ENCODE measurements at regions not wholly inside any gene's neighbourhood (a gene's known extent, or its start where the extent isn't known, plus 50 kb on each side); places are given as distances from the start of the nearest gene placed in this dataset.

DNA sequence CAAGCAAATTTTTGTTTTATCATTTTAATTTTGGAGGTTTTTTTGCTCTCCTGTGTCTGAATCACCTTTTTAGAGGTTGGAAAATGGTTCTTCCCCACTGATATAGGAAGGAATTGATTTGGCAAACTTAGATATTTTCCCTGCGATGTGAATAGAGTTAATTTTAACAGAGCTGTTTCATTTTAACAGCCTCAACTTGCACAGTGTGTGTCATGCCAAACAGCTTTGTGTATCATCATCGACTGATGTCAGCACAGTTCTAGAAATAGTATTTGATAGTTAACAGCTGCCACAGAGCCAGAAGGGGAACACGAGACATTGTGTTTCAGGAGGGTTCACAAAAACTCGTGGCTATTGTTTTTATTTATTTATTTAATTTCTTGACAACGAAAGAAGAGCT is 243.1 kb upstream of the FOXN3 start:
- Histone ChIP-seq H3K4me3 (no peak overlapping the region), H3K9me1 (ENCODE audit: control insufficient read depth, insufficient read depth, low read length) (no peaks in the 10 kb centered on the region), H2AFZ (ENCODE audit: low read depth, low read length) (no peak overlapping the region), H3K9ac (ENCODE audit: insufficient read depth in 1 of 2, low read depth in 2 of 2, low read length in 2 of 2) (no peak overlapping the region), H3K27me3 (ENCODE audit: control insufficient read depth in 2 of 2, insufficient read depth in 2 of 2, low read length in 2 of 2) (no peaks in the 10 kb centered on the region), H3K79me2 (ENCODE audit: control insufficient read depth, insufficient read depth, low read length) (no peaks in the 10 kb centered on the region), H3K4me2 (ENCODE audit: insufficient read depth, low read length) (no peak overlapping the region), H3K36me3 (ENCODE audit: control insufficient read depth, insufficient read depth, low read length) (no peaks in the 10 kb centered on the region), H3K4me1 (replicated peaks in 1 of 2; ENCODE audit: control insufficient read depth in 2 of 2, insufficient read depth in 2 of 2, low read length in 2 of 2) (no peaks in the 10 kb centered on the region), H3K27ac (ENCODE audit: extremely low read depth, low read depth, low read length) (no peak overlapping the region), H3K9me3 (replicated peaks; ENCODE audit: control insufficient read depth, insufficient read depth, low read depth, low read length) (no peaks in the 10 kb centered on the region), H4K20me1 (replicated peaks; ENCODE audit: control insufficient read depth, insufficient read depth, low read length) (no peaks in the 10 kb centered on the region)
- POLR2A ChIA-PET, result interaction anchor here (0.7 kb wide), 1 partner anchor 43 kb away, joined by 3 read pairs; no protein-coding TSS in a partner anchor
- in situ Hi-C loops (cut with MboI), result no loop called here
- FAIRE-seq, result no peak
- 0% methylated on average over 5 of the region's 5 CpGs for WGBS (ENCODE audit: insufficient coverage, low coverage, missing lambda C conversion rate)
- intact Hi-C loops (cut with micrococcal nuclease), result no loop called here
- no TSS peak for BruUV-seq (replicated peaks)
- DNase-seq (ENCODE audit: extremely low read depth in 1 of 4, low spot score in 3 of 4), result no peak
- no peak for ATAC-seq
- CTCF ChIA-PET (ENCODE audit: low intra/inter-chr PET ratio), result no interaction called here
- TF ChIP-seq ZBTB26 (CRISPR knock-in tag; IDR thresholded peaks at IDR 0.05) (no peak), ZNF217 (CRISPR knock-in tag; IDR thresholded peaks at IDR 0.05) (no peak), ZNF143 (CRISPR knock-in tag; IDR thresholded peaks at IDR 0.05) (no peak), TFAP4 (CRISPR knock-in tag; IDR thresholded peaks at IDR 0.05; ENCODE audit: borderline replicate concordance) (no peak), RREB1 (CRISPR knock-in tag; IDR thresholded peaks at IDR 0.05) (no peak), HDAC6 (IDR thresholded peaks at IDR 0.05; ENCODE audit: low read depth, low read length) (no peak), TOE1 (IDR thresholded peaks at IDR 0.05; ENCODE audit: borderline replicate concordance) (no peak), TOE1 (CRISPR knock-in tag; IDR thresholded peaks at IDR 0.05; ENCODE audit: borderline replicate concordance, low read depth) (no peak), NFYB (IDR thresholded peaks at IDR 0.05; ENCODE audit: extremely low read depth, insufficient read length) (no peak), NUFIP1 (IDR thresholded peaks at IDR 0.05; ENCODE audit: partially characterized antibody) (no peak)
- TF ChIP-seq, protein P1, sequence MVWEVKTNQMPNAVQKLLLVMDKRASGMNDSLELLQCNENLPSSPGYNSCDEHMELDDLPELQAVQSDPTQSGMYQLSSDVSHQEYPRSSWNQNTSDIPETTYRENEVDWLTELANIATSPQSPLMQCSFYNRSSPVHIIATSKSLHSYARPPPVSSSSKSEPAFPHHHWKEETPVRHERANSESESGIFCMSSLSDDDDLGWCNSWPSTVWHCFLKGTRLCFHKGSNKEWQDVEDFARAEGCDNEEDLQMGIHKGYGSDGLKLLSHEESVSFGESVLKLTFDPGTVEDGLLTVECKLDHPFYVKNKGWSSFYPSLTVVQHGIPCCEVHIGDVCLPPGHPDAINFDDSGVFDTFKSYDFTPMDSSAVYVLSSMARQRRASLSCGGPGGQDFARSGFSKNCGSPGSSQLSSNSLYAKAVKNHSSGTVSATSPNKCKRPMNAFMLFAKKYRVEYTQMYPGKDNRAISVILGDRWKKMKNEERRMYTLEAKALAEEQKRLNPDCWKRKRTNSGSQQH (CRISPR knock-in tag; IDR thresholded peaks at IDR 0.05), result no peak
- TF ChIP-seq, protein P2, sequence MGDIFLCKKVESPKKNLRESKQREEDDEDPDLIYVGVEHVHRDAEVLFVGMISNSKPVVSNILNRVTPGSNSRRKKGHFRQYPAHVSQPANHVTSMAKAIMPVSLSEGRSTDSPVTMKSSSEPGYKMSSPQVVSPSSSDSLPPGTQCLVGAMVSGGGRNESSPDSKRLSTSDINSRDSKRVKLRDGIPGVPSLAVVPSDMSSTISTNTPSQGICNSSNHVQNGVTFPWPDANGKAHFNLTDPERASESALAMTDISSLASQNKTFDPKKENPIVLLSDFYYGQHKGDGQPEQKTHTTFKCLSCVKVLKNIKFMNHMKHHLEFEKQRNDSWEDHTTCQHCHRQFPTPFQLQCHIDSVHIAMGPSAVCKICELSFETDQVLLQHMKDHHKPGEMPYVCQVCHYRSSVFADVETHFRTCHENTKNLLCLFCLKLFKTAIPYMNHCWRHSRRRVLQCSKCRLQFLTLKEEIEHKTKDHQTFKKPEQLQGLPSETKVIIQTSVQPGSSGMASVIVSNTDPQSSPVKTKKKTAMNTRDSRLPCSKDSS (IDR thresholded peaks at IDR 0.05; ENCODE audit: low read depth, partially characterized antibody), result no peak
